Trophoblast cell (in vitro differentiated cells and primary cell): ENCODE measurements at regions not wholly inside any gene's neighbourhood (a gene's known extent, or its start where the extent isn't known, plus 50 kb on each side); places are given as distances from the start of the nearest gene placed in this dataset.
A peak's percentile ranks its signal among the peaks of the same experiment; 100 is the strongest.

Experiments
- DNase-seq, 2 donors: peaks; one replicate each; pipeline ENCODE4 v3.0.0-alpha.2; 2016
- H2AFZ ChIP-seq: 2 replicates; pipeline ENCODE4 v1.6.1; 2013; ENCODE audit warnings: low read length, moderate library complexity, mild to moderate bottlenecking; ENCODE audit not compliant: insufficient read depth, poor library complexity
- H2AK5ac ChIP-seq: 2 replicates; pipeline ENCODE4 v1.6.1; 2013; ENCODE audit warnings: mild to moderate bottlenecking, low read length
- H2BK120ac ChIP-seq: 2 replicates; pipeline ENCODE4 v1.6.1; 2013; ENCODE audit warnings: low read length, mild to moderate bottlenecking, moderate library complexity; ENCODE audit not compliant: insufficient read depth, poor library complexity
- H2BK12ac ChIP-seq: 2 replicates; pipeline ENCODE4 v1.6.1; 2013; ENCODE audit warnings: mild to moderate bottlenecking, low read length, moderate library complexity
- H2BK5ac ChIP-seq: 2 replicates; pipeline ENCODE4 v1.6.1; 2013; ENCODE audit warnings: low read length, low read depth, moderate library complexity, mild to moderate bottlenecking; ENCODE audit not compliant: poor library complexity
- H3K14ac ChIP-seq: 2 replicates; pipeline ENCODE4 v1.6.1; 2013; ENCODE audit warnings: mild to moderate bottlenecking, low read length
- H3K18ac ChIP-seq: 2 replicates; pipeline ENCODE4 v1.6.1; 2013; ENCODE audit warnings: mild to moderate bottlenecking, low read length
- H3K23ac ChIP-seq: 2 replicates; pipeline ENCODE4 v1.6.1; 2013; ENCODE audit warnings: low read length
- H3K27ac ChIP-seq: 2 replicates; pipeline ENCODE4 v1.5.1; 2013; ENCODE audit warnings: low read depth, mild to moderate bottlenecking, inconsistent platforms, low read length, moderate library complexity
- H3K27me3 ChIP-seq: 2 replicates; pipeline ENCODE4 v1.6.1; 2013; ENCODE audit warnings: inconsistent platforms, mild to moderate bottlenecking, low read length, moderate library complexity; ENCODE audit not compliant: insufficient read depth
- H3K36me3 ChIP-seq, 2 experiments: 1 replicate in 1 of 2; 2 replicates in 1 of 2; pipeline ENCODE4 v1.6.1; 2013; ENCODE audit warnings: low read length in 2 of 2, mild to moderate bottlenecking in 2 of 2, moderate library complexity in 1 of 2; ENCODE audit not compliant: insufficient read depth in 2 of 2, control insufficient read depth in 1 of 2
- H3K4ac ChIP-seq: 2 replicates; pipeline ENCODE4 v1.6.1; 2013; ENCODE audit warnings: low read depth, mild to moderate bottlenecking, low read length, moderate library complexity
- H3K4me1 ChIP-seq, 2 experiments: 1 replicate in 1 of 2; 2 replicates in 1 of 2; pipeline ENCODE4 v1.6.1; 2013; ENCODE audit warnings: low read length in 2 of 2, mild to moderate bottlenecking in 2 of 2, moderate library complexity in 1 of 2; ENCODE audit not compliant: insufficient read depth in 2 of 2, control insufficient read depth in 1 of 2
- H3K4me2 ChIP-seq: 2 replicates; pipeline ENCODE4 v1.6.1; 2013; ENCODE audit warnings: inconsistent platforms, mild to moderate bottlenecking, low read length, moderate library complexity
- H3K4me3 ChIP-seq: 2 replicates; pipeline ENCODE4 v1.5.1; 2013; ENCODE audit warnings: mild to moderate bottlenecking, low read depth, low read length, inconsistent platforms
- H3K79me1 ChIP-seq: one replicate; pipeline ENCODE4 v1.6.1; 2013; ENCODE audit warnings: low read length
- H3K79me2 ChIP-seq: 2 replicates; pipeline ENCODE4 v1.6.1; 2013; ENCODE audit warnings: low read length, mild to moderate bottlenecking; ENCODE audit not compliant: control insufficient read depth, insufficient read depth, poor library complexity
- H3K9ac ChIP-seq: 2 replicates; pipeline ENCODE4 v1.6.1; 2013; ENCODE audit warnings: mild to moderate bottlenecking, low read length
- H3K9me3 ChIP-seq: 2 replicates; pipeline ENCODE4 v1.6.1; 2013; ENCODE audit warnings: low read depth, mild to moderate bottlenecking, control low read depth, inconsistent platforms, low read length; ENCODE audit not compliant: insufficient read depth
- H4K12ac ChIP-seq: 2 replicates; pipeline ENCODE4 v1.6.1; 2013; ENCODE audit warnings: low read depth, mild to moderate bottlenecking, low read length, moderate library complexity
- H4K8ac ChIP-seq: 2 replicates; pipeline ENCODE4 v1.6.1; 2013; ENCODE audit warnings: low read depth, mild to moderate bottlenecking, low read length, moderate library complexity
- H4K91ac ChIP-seq: one replicate; pipeline ENCODE4 v1.6.1; 2013; ENCODE audit warnings: low read depth, mild to moderate bottlenecking, low read length, moderate library complexity
- WGBS: extraction: QIAGEN DNeasy Blood & Tissue Kit; methylation state at CpG from one replicate; pipeline ENCODE4 v1.1.7; 2013; ENCODE audit warnings: missing lambda C conversion rate; ENCODE audit not compliant: insufficient read length, insufficient coverage; ENCODE audit errors: extremely low coverage; 5-methylcytosine and 5-hydroxymethylcytosine counted together

GRCh38 chr11:128194216-128194615 is 393.1 kb downstream of the ETS1 start:
- Histone ChIP-seq H3K4me2 (no peak overlapping the region), H3K4me1 (no peaks in the 10 kb centered on the region), H2AFZ (no peak overlapping the region), H4K91ac (no peak overlapping the region), H2BK120ac (no peak overlapping the region), H3K79me2 (no peaks in the 10 kb centered on the region), H3K9me3 (no peaks in the 10 kb centered on the region), H4K12ac (no peak overlapping the region), H3K79me1 (no peaks in the 10 kb centered on the region), H3K36me3 (no peaks in the 10 kb centered on the region), H2BK5ac (no peak overlapping the region), H3K4ac (no peak overlapping the region), H2AK5ac (no peak overlapping the region), H3K18ac (no peak overlapping the region), H4K8ac (no peak overlapping the region), H3K9ac (no peak overlapping the region), H3K23ac (no peak overlapping the region), H2BK12ac (no peak overlapping the region), H3K14ac (no peak overlapping the region), H3K4me3 (no peak overlapping the region), H3K27me3 (no peaks in the 10 kb centered on the region), H3K27ac (no peak overlapping the region)
- DNase-seq: no peak

- Histone ChIP-seq H3K36me3 (no peaks in the 10 kb centered on the region), H3K4ac (no peak overlapping the region), H2BK12ac (no peak overlapping the region), H3K27me3 (no peaks in the 10 kb centered on the region), H3K14ac (no peak overlapping the region), H3K4me2 (no peak overlapping the region), H3K27ac (no peak overlapping the region), H3K4me3 (no peak overlapping the region), H3K9me3 (no peaks in the 10 kb centered on the region), H2BK5ac (no peak overlapping the region), H4K12ac (no peak overlapping the region), H2BK120ac (no peak overlapping the region), H3K9ac (no peak overlapping the region), H3K4me1 (peaks cover 2% of the 10 kb centered on the region in 2 experiments), H3K79me1 (peaks cover under 1% of the 10 kb centered on the region), H4K8ac (no peak overlapping the region), H3K18ac (no peak overlapping the region), H3K79me2 (no peaks in the 10 kb centered on the region), H2AK5ac (no peak overlapping the region), H3K23ac (no peak overlapping the region), H2AFZ (no peak overlapping the region), H4K91ac (no peak overlapping the region)
- WGBS: no CpG with 5 or more reads among the region's 4 CpGs
- DNase-seq: no peak
These were observed 393.7 kb downstream of the ETS1 start for GRCh38 chr11:128193615-128194014.

GRCh38 chr11:128190312-128190711 is 397.0 kb downstream of the ETS1 start:
- Histone ChIP-seq H2AK5ac (no peak overlapping the region), H2BK5ac (no peak overlapping the region), H3K36me3 (no peaks in the 10 kb centered on the region), H3K79me2 (no peaks in the 10 kb centered on the region), H3K9me3 (no peaks in the 10 kb centered on the region), H3K14ac (no peak overlapping the region), H3K4ac (no peak overlapping the region), H3K4me1 (peaks cover 12 to 17% of the 10 kb centered on the region in 2 experiments), H3K23ac (no peak overlapping the region), H3K4me3 (no peak overlapping the region), H2AFZ (no peak overlapping the region), H4K12ac (no peak overlapping the region), H3K27me3 (no peaks in the 10 kb centered on the region), H4K91ac (peak overlapping the region; percentile 0), H3K18ac (no peak overlapping the region), H3K9ac (no peak overlapping the region), H4K8ac (no peak overlapping the region), H3K4me2 (no peak overlapping the region), H2BK12ac (peak overlapping the region; percentile 28), H3K27ac (no peak overlapping the region), H3K79me1 (peaks cover 7% of the 10 kb centered on the region), H2BK120ac (no peak overlapping the region)
- no CpG with 5 or more reads among the region's 5 CpGs for WGBS
- DNase-seq: no peak

- Histone ChIP-seq H3K27me3 (no peaks in the 10 kb centered on the region), H3K4me2 (no peak overlapping the region), H3K4me1 (peaks cover 12 to 17% of the 10 kb centered on the region in 2 experiments), H3K9ac (no peak overlapping the region), H3K18ac (no peak overlapping the region), H3K79me1 (peaks cover 7% of the 10 kb centered on the region), H3K23ac (no peak overlapping the region), H2BK5ac (no peak overlapping the region), H3K36me3 (no peaks in the 10 kb centered on the region), H2AFZ (no peak overlapping the region), H3K4ac (no peak overlapping the region), H2AK5ac (no peak overlapping the region), H2BK12ac (no peak overlapping the region), H3K79me2 (no peaks in the 10 kb centered on the region), H4K12ac (no peak overlapping the region), H3K27ac (no peak overlapping the region), H3K4me3 (no peak overlapping the region), H2BK120ac (no peak overlapping the region), H4K8ac (no peak overlapping the region), H4K91ac (no peak overlapping the region), H3K9me3 (no peaks in the 10 kb centered on the region), H3K14ac (no peak overlapping the region)
- no CpG with 5 or more reads among the region's 4 CpGs for WGBS
- DNase-seq: no peak
These were observed 397.5 kb downstream of the ETS1 start for GRCh38 chr11:128189823-128190222.
